Stimulated activated CD8-positive, alpha-beta memory T cell treated with anti-CD3 and anti-CD28 coated beads, Interleukin-7, amount 100 ng/mL, for 24 hours (primary cell): ENCODE measurements at regions not wholly inside any gene's neighbourhood (a gene's known extent, or its start where the extent isn't known, plus 50 kb on each side); places are given as distances from the start of the nearest gene placed in this dataset.

ENCODE experiments used
- DNase-seq: peaks from one replicate; pipeline ENCODE4 v3.0.0-alpha.2; 2020; ENCODE audit warnings: low read depth

DNA sequence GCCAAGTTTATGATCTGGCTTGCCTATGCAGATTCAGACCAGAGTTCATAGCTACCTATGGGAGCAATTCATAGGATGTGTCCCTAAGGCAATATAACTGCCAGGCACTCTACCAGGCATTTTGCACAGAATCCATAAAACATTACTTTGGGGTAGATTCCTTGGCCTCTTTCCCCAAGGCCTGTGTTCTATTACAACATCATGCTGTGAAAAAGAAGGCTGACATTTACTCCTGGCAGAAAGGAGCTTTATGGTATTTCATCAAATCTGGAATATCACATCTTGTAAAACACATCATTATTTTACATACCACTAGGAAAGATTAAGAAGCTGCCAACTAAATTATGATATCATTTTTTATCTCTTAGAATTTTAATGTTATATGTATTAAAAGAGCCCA is 287.0 kb upstream of the MARCKS start:
- no peak for DNase-seq

DNA sequence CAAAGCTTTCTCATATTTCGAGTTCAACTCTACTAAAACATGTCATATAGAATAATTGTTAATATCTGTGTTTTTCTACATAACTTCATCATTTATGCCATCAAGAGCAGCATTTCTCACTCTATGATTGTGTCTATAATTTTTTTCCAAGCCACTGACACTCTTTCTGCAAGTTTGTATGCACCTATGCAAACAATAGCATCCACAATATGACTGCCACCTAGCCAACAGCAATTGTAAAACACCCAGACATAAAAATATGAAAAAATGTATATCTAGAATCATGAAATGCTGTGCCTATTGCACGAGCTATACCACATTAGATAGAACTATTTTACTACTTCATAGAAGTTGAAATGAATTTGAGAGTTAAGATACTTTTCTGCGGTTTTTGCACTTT is 286.5 kb upstream of the MARCKS start:
- DNase-seq: no peak

DNA sequence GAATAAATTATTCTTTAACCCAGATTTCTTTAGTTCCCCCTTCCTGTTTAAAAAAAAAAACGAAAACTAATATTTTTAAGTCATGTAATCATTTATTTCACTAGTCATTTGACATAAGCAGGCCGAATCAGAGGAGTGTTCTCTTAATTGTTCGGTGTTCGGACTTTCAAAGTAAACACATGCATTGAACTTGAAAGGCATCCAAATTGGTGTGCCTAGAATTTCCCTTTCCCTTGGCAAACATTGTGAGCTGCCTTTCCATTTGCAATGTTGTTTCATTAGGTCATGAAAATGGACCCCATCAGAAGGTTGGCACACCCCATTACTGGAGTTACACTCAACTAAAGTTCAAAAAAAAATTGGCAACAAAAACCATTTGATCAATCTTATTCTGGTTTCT is 283.0 kb upstream of the MARCKS start:
- DNase-seq: no peak

DNA sequence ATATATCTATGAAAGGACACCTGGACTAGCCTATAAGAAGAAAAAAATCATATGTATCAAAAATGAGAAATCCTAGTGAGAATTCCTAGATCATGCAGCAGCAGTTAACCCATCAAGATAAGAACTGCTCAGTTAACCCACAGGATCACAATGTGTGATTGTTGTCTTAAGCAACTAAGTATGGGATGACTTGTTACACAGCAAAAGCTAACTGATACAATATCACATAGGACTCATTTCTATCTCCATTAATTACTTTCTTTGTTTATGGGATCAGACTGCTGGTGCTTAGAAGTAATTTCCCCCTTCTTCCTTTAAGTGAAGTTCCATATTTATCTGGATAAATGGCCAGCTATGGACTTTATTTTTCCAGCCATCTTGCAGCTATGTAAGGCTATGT is 280.8 kb upstream of the MARCKS start:
- no peak for DNase-seq

DNA sequence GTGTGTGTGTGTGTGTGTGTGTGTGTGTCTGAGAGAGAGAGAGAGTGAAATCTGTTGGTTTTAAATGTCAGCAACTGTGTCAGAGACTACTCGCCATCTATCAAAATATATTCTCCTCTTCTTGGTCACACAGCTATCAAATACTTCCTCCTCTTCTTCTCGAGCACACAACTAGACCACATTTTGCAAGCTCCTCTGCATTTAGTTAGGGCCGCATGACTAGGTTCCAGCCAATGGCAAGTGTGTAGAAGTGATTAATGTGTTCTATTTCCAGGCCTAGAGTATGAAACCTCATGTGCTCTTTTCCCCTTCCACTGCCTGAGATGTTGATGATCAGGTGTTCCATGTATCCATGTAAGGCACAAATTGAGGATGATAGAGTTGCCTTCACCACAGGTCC is 278.5 kb upstream of the MARCKS start:
- DNase-seq: no peak

DNA sequence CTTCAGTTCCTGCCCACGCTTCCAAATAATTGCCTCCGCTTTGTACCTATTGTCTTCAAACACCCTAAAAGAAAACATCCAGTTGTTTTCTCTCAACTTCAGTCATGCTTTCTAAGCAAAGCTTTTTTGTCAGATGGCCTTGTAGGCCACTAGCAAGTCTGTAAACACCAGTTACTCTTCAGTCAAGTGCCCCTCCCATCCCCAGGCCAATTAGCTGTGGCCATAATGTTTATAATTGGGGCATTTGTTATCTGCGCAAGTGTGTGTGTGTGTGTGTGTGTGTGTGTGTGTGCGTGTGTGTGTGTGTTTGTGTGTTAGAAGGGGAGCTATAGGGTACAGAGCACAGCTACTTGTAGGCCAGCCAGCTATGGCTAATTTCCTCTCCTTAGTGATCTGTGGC is 272.4 kb upstream of the MARCKS start:
- no peak for DNase-seq

DNA sequence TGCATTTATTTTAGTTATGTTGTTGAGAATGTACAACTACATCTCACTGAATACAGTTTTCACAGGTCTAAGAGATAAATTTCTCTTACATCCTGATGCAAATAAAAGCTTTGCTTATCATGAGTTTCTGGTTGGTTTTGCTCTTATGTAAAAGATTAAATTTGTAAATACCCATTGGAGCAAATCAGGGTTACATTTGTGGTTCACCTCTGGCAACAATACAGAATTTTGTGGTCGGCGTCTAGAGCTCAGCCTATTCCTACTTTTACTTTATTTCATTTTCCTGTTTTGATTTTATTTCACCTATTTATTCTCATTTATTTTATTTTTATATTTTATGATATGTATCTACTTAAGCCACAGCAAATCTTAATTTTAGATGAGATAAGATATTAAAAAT is 271.9 kb upstream of the MARCKS start:
- no peak for DNase-seq

DNA sequence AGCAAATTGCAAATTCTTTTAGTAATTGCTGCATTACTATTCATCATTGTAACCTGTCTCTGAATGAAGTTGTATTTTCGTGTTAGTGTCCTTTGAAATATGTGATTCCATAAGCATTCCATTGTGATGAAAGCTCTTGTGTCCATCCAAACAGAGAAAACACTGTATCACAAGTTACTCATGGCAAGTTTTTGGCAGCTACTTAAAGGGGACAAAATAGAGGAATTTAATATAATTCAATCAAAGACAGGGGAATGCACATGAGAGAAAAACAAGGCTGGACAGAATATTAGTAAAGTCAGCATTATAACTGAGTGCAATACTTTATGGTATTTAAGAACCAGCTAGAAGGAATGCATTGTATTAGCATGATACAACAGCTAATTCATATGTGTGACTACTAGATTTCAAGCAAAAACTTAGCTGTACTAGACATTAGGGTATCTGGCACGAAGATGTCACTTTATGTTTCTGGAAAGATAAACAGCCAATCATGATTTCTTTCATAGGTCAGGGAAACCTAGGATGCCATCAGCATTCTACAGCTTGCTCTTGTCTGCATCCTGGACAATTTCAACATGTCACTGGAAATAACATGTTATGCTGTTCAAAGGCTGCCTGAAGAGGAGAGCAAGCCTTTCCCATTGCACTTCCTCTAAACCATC is 270.6 kb upstream of the MARCKS start:
- DNase-seq: no peak

DNA sequence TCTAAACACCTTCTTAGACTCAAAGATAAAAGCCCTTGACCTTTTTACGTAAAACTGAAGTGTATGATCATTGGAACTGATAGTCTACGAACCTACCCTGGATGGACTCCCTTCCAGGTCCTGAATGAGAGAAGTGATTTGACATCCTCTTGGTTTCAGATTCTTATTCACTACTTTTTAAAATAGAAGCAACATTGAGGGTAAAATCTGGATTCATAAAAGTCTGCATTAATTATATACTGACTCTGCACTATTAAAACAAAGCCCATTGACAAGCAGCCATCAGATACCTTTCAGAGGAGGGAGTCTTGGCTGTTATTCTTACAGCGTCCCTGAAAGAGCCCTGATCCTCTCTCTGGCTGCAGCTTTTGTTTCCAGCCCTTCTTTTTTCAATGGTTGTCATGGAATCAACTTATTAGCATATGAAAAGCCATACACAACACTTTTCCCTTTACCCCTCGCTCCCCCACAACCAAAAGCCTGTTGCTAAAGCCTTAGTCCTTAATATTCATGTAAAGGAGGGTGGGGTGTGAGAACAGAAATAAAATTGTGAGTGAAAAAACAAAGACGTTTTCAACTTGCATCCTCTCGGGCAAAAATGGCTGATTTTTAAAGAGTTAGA is 270.0 kb upstream of the MARCKS start:
- no peak for DNase-seq

DNA sequence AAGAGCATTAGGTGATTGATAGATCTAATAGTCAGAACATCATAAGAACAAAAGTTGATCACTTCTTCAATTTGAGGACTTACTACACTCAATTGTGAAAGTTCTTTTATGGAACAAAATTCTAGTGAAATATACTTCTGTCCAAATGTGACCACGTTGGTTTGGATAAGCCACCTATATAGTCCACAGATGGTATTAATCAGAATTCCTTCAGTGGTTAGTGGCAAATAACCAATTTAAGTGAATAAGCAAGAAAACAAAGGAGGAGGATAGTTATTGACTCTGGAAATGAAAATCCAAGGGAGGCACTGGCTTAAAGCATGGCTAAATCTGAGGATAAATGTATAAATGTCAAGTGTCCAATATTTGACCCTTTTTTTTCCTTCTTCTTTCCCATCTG is 268.5 kb upstream of the MARCKS start:
- no peak for DNase-seq

DNA sequence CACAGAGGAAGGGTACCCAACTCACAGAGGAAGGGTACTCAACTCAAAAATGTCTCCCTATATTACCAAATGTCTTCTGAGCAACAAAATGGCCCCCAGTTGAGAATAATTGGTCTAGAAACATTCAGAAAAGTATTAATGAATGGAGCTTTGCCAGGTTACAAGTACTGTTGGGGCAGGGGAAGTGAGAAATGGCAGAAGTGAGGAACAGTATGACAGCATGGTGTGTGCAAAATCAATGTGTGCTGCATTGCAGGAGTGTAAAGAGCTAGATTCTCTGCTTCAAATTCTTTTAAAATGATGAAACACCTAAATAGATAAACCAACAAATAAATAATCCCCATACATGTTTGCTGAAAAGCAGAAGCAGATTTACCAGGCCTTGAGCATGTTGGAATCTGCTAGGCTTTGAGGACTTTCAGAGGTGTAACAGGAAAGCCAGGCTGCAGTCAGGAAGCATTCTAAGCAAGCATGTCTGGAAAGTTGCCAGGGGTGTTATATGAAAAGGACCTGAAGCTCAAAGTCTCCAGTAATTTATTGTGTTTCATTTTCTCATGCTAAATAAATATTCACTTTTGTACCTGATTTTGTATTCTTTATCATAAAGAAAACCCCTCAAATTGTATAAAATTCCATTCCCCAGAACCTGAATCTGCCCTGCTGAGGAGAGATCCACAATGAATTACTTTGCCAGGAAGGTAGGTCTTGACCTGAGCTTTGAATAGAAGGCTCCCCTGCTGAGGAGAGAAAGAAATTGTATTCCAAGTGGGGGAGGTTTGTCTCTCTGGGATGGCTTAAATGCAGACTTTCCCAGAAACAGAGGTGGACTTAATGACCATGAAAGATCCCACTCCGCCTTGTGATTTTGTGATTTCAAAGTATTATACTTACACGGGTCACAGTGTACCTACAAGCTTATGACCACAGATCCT is 265.0 kb upstream of the MARCKS start:
- DNase-seq: no peak

DNA sequence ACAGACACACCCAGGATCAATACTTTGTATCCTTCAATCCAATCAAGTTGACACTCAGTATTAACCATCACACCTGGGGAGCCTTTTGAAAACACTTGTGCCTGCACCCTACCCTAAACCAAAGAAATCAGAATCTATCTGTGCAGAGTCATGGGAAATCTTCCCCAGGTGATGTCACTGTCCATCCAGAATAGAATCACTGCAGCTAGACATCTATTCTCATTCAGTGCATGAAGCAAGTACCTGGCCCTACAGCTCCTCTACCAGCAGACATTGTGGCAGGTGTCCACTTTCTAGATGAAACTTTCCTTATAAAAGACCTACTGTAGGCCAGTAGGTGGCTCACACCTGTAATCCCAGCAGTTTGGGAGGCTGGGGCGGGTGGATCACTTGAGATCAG is 262.4 kb upstream of the MARCKS start:
- DNase-seq: no peak

DNA sequence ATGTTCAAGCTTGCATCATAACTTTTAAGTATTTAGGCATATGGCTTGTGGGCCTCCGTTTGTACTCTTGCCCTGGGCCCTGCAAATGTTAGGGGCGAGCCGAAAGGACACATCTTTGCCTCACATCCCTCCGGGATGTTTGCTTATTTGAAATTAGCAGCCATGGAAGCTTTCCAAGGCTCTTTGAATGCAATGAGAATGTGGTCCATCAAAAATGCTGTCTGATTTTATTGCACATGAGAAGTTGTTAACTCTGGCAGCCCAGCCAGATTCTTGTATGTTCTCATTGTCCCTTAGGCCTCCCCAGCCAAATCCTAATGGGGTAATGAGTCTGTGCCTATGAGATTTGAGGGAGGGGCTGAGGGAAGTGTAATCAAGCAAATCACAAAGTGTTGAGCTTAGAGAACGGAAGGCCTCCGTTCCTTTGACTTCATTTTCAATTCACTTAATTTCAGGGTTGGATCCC is 261.2 kb upstream of the MARCKS start:
- DNase-seq: no peak

DNA sequence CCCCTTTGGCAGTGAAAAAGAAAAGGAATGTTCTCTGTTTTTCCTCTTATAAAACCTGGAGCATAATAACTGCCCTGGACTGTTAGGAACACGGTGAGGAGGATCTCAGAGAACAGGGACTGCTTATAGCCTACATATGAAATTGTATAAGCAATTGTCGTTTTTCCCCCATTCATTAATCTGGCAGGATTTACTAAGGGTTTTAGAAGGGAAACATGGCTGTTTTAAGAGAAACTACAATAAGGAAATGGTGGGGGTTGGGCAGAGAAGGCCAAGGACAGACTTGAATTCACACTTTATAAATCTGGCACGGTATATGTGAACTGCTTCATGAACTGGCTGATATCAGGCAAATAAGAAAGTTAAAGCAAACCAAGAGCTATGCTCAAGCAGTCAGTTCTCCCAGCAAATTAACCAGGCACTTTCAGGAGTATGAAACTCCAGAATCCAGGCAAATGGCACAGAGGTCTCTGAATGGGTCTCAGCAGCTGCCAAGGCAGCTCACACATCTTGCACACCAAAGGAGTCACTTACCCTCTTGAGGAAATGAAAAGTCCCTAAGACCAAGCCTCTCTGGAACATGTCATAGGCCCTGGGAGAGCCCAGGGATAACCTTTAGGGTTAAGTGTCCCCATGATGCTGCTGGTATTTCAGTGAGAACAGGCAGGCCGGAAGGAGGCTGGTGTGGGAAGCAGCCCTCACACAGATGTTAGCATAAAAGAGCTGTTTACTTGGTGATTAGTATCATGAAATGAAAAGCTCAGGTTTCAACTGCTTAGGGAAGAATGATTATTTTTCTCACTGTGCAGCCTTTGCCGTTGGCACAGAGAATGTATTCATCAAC is 260.5 kb upstream of the MARCKS start:
- no peak for DNase-seq

DNA sequence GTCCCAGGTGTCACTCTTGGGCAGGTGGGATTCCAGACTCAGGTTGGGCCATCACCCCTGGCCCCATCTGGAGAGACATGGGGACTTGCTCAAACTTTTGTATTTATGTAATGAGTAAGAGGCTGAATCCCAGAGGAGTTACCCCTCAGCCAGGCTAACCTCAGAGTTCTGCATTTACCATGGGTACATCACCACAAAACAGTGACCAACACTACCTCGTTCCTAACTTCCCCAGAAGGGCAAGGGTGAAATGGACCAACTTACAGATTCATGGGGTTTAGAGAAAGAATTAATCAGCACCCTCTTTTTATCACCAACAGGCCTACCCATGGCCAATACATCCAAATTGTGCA is 259.9 kb upstream of the MARCKS start:
- DNase-seq: no peak

DNA sequence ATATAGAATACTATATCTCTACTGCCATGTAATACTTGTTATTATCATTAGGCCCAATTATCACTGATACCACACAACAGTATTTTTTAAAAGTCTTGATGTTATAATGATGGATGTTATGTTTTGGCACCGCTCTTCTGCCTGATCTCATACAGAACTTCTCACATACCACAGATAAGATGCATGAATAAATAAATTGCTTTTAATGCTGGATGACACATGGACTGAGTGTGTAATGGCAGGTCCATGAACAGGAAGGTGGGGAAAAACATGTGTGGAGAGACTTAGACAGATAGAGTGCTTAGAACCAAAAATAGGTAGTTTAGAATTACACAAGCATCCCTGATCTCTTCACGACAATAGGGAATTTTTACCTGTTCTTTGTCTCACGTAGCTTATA is 258.4 kb upstream of the MARCKS start:
- DNase-seq: no peak

DNA sequence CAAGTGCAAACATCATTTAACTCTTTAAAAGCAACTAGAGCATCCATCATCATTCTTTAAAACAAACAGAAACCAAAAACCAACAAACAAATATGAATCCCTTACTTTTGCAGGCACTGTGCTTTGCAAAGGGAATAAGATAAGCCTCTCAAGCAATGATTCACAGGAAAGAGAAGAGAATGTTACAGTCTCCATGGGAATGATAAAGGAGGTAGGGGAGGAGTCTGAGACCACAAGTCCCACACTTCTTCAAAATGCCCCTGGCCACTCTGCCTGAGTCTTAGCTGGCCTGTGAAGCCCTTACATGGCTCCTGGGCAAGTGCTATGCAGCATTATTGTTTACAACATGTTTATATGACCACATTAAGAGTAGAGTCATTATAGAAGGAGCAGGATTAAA is 257.7 kb upstream of the MARCKS start:
- no peak for DNase-seq

DNA sequence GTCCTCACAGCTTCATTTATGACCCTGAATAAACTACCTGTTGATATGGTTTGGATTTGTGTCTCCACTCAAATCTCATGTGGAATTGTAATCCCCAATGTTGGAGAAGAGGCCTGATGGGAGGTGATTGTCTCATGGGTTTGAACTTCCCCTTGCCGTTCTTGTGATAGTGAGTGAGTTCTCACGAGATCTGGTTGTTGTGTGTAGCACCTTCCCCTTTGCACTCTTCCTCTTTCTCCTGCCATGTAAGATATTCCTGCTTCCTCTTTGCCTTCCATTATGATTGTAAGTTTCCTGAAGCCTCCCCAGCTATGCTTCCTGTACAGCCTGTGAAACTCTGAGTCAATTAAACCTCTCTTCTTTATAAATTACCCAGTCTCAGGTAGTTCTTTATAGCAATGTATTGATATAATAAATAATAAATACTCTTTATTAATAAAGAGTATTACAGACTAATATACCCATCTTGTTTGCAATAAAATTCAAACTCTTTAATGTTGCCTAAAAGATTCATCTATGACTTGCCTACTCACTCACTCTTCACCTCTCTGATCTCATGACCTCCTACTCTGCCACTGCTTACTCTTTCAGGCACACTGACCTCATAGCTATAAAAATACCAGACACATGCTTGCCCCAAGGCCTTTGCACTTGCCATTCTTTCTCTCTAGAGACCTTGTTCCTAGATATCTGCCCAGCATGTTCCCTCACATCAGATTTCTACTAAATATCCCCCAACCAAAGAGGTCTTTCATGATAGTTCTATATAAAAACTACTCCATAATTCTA is 256.4 kb upstream of the MARCKS start:
- DNase-seq: no peak

DNA sequence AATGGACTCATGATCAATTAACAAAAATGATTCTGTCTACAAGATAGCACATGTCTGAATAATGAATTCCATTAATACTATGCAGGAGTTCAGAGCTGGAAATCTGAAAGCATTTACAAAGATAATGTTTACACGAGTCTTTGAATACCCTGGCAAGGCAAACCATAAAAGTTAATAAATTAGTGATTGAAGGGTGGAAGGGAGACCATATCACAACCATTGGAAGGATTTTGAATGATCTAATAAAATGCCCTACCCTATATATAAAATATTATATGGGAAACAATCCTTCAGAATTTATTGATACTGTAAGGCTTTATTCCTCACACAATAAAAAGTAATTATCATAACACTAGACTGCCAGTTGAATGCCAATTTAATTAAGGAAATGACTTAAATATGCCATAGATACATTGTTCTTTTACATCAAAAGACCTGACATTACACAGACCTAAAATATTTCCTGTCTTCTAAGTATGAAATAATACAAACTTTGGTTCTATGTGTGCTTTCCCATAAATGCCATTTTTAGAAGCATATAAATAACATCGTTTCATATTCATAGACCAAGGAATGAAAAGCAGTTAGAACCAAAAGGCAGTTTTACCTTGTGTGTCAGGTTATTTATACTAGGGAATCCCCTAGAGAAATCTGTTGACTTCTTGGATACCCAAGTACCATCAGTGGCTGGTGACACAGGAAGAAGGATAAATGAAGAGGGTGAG is 249.2 kb upstream of the MARCKS start:
- no peak for DNase-seq

DNA sequence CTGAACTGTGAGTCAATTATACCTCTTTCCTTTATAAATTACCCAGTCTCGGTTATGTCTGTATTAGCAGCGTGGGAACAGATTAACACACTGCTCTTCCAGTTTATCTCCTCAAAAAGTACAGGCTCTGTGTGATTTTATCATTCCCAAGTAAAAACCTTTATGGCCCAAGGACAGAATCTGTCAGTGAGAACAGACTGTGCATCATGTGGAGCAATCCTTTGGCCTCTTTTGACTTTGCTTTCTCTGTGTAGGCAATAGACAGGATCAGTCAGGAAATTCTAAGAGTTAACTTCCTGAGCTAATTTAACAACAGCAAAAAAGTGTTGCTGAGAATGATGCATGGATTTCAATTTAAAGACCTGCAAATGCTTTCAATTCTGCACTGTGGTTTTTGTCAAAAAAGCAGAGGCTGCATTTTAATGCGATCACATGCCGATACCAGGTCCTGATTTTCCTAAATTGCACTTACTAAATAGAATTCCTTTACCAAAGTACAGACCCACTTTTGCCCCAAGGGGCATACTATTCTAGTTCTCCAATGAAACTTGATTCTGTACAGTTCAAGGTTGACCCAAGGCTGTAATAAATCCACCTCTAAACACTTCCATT is 246.7 kb upstream of the MARCKS start:
- DNase-seq: no peak
